Mucosa of rectum (tissue), 2 donors: ENCODE measurements at regions not wholly inside any gene's neighbourhood (a gene's known extent, or its start where the extent isn't known, plus 50 kb on each side); places are given as distances from the start of the nearest gene placed in this dataset.
"Not testable (repeated sequence)": the region's sequence is repeated elsewhere in the genome, so short reads cannot be mapped to it uniquely, and the experiment has no call there.

Experiments
- H3K27ac ChIP-seq, 2 donors: one replicate each; pipeline ENCODE4 v1.7.0; 2013; ENCODE audit warnings: inconsistent platforms in 2 of 2, low read depth in 2 of 2, low read length in 2 of 2
- H3K27me3 ChIP-seq, 2 donors: one replicate each; pipeline ENCODE4 v1.7.0; 2013; ENCODE audit warnings: low read length in 2 of 2; ENCODE audit not compliant: control insufficient read depth in 2 of 2, insufficient read depth in 2 of 2
- H3K36me3 ChIP-seq, 2 donors: one replicate each; pipeline ENCODE4 v1.7.0; 2013; ENCODE audit warnings: low read length in 2 of 2; ENCODE audit not compliant: control insufficient read depth in 2 of 2, insufficient read depth in 2 of 2
- H3K4me1 ChIP-seq, 2 donors: one replicate each; pipeline ENCODE4 v1.7.0; 2013; ENCODE audit warnings: low read length in 2 of 2, mild to moderate bottlenecking in 1 of 2; ENCODE audit not compliant: control insufficient read depth in 2 of 2, insufficient read depth in 2 of 2
- H3K4me3 ChIP-seq, 2 donors: one replicate each; pipeline ENCODE4 v1.7.0; 2013; ENCODE audit warnings: low read length in 2 of 2
- H3K9ac ChIP-seq, 2 donors: one replicate each; pipeline ENCODE4 v1.7.0; 2013; ENCODE audit warnings: low read length in 2 of 2, low read depth in 1 of 2, mild to moderate bottlenecking in 1 of 2
- H3K9me3 ChIP-seq, 2 donors: one replicate each; pipeline ENCODE4 v1.7.0; 2013; ENCODE audit warnings: low read length in 2 of 2; ENCODE audit not compliant: control insufficient read depth in 2 of 2
- donor health status: healthy.
- donor health status: Normal muscosa, but diverticular disease.

DNA sequence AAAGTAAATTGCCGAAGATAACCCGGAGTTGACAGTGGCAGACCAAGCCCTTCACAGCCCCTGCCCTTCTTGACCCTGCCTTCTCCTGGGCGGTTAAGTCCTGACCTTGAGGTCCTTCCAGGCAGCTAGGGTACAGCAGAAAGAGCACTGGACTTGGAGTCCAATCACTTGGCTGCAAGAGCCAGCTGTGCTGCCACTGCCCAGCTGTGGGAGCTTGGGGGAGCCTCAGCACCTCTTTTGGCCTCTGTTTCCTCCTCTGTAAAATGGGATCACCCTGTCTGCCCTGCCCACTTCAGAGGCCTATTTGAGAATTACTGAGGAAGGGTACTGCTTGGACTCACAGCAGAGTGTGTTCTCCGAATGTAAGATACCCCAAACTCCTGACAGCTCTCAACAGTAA lies 66.2 kb upstream of the SMAD6 start:
- H3K4me3 ChIP-seq: no peak overlapping the region
- no peaks in the 10 kb centered on the region for H3K27me3 ChIP-seq
- H3K9me3 ChIP-seq: no peaks in the 10 kb centered on the region
- no peak overlapping the region for H3K9ac ChIP-seq
- no peaks in the 10 kb centered on the region for H3K36me3 ChIP-seq
- no peaks in the 10 kb centered on the region for H3K4me1 ChIP-seq
- H3K27ac ChIP-seq: no peak overlapping the region

DNA sequence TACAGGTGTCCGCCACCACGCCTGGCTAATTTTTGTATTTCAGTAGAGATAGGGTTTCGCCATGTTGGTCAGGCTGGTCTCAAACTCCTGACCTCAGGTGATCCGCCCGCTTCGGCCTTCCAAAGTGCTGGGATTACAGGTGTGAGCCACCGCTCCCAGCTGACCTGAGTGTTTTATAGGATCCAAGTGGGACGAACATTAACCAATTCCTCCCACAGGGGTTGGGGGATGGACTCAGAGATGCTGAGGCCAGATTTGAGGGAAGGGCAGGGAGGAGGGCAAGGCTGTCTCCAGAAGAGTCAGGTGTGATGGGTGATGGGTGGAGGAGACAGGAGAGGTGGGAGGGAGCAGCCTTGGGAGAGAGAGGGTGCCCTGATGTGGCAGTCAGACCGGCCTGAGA lies 65.0 kb upstream of the SMAD6 start:
- not testable (repeated sequence) for H3K27ac ChIP-seq, H3K27me3 ChIP-seq, H3K9ac ChIP-seq

DNA sequence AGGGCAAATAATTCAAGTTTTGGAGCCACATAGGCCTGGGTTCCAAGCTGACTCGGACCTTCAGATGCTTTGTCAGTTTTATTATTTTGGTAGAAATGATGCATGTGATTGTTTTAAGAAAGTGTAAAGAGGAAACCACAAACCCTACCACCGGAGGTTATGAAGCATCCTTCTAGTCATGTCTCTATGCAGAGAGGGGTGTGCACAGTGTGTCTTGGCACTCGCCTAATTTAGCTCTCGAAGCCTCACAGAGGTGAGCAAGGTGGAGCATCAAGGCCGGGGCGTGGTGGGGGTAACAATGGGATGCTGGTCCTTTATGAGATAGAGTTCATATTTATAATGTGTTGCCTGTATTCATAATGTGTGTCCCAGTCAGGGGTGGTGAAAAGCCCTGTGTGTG lies 63.7 kb upstream of the SMAD6 start:
- Histone ChIP-seq H3K27ac (no peak overlapping the region), H3K9me3 (no peaks in the 10 kb centered on the region), H3K27me3 (no peaks in the 10 kb centered on the region), H3K36me3 (no peaks in the 10 kb centered on the region), H3K4me1 (no peaks in the 10 kb centered on the region), H3K4me3 (no peak overlapping the region), H3K9ac (no peak overlapping the region)

More for the DNA sequence above, 65.0 kb upstream of the SMAD6 start:
- not testable (repeated sequence) for H3K36me3 ChIP-seq, H3K4me1 ChIP-seq, H3K4me3 ChIP-seq, H3K9me3 ChIP-seq

DNA sequence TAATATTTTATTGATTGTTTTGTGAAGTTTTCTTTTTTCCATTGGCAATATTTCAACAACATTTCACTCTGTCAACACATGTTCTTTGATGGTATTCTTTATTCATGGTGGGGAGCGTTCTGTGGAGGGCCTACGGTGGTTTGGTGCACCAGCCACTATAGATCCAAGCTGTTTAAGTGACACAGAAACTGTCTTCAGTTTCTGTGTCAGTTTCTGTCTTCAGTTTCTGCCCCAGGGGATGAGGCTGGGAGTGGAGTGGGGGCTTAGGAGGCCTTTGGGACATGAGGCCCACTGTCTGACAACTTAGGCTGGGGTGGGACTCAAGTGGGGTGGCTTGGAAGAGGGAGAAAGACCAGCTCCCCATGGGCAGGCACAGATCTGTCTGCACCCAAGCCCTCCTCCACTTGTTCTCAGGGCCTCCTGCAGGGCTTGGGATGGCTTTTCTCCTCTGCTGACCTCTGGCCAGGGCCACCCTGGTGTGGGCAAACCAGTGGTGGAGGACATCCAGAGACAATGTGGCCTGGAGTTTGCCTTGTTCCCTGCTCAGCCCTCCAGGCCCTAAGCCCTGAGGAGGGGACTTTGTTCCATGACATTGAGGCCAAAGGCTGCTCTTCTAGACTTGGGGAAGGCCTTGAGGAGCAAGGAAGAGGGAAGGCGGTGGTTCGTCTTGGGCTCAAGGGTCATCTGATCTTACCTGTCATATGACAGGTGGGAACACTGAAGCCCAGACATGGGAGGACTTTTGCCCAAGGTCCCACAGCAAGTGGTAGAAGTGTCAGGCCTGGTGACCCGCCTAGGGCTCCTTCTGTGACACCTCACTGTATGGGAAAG lies 60.3 kb upstream of the SMAD6 start:
- no peaks in the 10 kb centered on the region for H3K9me3 ChIP-seq
- H3K27ac ChIP-seq: no peak overlapping the region
- no peaks in the 10 kb centered on the region for H3K27me3 ChIP-seq
- no peaks in the 10 kb centered on the region for H3K4me1 ChIP-seq
- H3K4me3 ChIP-seq: no peak overlapping the region
- no peaks in the 10 kb centered on the region for H3K36me3 ChIP-seq
- H3K9ac ChIP-seq: no peak overlapping the region

DNA sequence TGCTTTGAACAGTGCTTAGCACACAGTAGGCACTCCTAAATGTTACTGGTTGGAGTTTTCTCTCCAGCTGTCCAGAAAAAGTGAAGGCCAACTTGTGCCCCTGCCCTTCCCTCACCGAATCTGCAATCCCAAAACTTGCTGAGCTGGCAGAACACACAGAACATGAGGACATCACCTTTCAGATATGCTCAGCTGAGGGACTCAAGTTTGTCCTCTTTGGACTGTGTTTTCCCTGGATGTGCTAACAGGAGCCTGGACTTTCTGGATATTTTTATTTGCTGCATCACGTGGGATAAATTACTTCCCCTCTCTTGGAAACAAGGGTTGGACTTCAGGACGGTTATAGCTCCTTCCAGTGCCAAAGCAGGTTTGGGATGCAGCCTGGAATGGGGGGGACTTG lies 59.5 kb upstream of the SMAD6 start:
- Histone ChIP-seq H3K9me3 (no peaks in the 10 kb centered on the region), H3K4me1 (no peaks in the 10 kb centered on the region), H3K27ac (no peak overlapping the region), H3K36me3 (no peaks in the 10 kb centered on the region), H3K9ac (no peak overlapping the region), H3K27me3 (no peaks in the 10 kb centered on the region), H3K4me3 (no peak overlapping the region)

DNA sequence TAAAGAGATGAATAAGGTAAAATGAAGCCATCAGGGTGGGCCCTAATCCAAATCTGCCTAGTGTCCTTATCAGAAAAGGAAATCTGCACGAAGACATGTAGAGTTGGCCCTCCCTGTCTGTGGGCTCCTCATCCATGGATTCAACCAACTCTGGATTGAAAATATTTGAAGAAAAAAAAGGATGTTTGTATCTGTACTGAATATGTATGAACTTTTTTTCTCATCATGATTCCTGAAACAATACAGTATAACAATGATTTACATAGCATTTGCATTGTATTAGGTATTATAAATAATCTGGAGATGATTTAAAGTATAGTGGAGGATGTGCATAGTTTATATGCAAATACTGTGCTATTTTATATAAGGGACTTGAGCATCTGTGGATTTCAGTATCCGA lies 59.0 kb upstream of the SMAD6 start:
- no peaks in the 10 kb centered on the region for H3K4me1 ChIP-seq
- no peak overlapping the region for H3K9ac ChIP-seq
- no peaks in the 10 kb centered on the region for H3K27me3 ChIP-seq
- H3K4me3 ChIP-seq: no peak overlapping the region
- no peak overlapping the region for H3K27ac ChIP-seq
- no peaks in the 10 kb centered on the region for H3K36me3 ChIP-seq
- no peaks in the 10 kb centered on the region for H3K9me3 ChIP-seq

DNA sequence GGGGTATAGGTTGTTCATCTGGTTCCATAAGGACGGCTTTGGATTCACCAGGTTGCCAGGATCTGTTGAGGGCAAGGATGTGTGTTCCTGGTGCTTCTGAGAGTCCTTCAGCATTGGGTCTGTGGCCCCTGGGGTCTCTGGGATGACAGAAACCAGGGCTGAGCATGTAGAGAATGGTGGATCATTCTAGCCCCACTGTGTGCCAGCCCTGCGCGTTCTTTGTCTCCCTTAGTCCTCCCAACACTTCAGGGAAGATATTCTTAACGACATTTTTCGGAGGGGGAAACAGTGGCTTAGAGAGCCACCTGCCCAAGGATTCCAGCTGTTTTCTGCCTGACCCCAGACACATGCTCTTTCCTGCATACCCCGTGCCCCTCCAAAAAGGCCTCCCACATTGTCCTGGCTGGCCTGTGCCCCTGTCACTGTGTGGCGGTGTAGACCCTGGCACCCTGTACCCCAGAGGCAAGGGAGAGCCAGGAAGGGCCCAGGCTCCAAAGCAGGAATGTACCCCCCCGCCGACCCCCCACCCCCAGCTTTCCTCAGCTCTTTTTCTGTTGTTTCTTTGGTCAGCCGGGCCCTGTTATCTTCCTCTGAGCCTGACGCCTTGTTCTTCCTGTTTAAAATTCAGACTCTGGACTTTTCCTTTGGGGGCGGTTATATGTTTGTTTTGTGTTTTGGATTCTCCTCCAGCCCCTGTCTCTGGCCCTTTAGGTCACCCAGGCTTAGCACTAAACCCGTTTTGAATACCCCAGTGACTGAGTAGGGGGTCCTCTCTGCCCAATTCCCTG lies 57.8 kb upstream of the SMAD6 start:
- Histone ChIP-seq H3K4me3 (no peak overlapping the region), H3K9me3 (no peaks in the 10 kb centered on the region), H3K27me3 (no peaks in the 10 kb centered on the region), H3K27ac (no peak overlapping the region), H3K36me3 (no peaks in the 10 kb centered on the region), H3K4me1 (no peaks in the 10 kb centered on the region), H3K9ac (no peak overlapping the region)

DNA sequence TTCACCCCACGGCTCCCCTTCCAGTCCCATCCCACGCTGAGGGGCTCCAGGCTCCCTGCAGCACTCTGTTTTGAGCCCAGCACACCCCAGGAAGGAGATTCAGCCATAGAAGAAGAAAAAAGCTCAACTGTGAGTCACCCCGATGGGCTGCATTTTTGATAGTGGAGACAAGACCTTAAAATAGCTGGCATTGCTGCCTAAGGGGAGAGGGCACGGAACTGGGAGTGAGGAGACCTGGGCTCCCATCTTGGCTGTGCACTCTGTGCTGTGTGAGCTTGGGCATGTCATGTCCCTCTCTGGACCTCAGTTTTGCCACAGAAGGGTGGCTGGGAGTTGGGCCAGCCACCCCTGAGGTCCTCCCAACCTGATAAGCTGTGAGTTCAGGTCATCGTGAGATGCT lies 57.2 kb upstream of the SMAD6 start:
- Histone ChIP-seq H3K36me3 (no peaks in the 10 kb centered on the region), H3K4me3 (no peak overlapping the region), H3K4me1 (no peaks in the 10 kb centered on the region), H3K9me3 (no peaks in the 10 kb centered on the region), H3K27me3 (no peaks in the 10 kb centered on the region), H3K27ac (no peak overlapping the region), H3K9ac (no peak overlapping the region)

DNA sequence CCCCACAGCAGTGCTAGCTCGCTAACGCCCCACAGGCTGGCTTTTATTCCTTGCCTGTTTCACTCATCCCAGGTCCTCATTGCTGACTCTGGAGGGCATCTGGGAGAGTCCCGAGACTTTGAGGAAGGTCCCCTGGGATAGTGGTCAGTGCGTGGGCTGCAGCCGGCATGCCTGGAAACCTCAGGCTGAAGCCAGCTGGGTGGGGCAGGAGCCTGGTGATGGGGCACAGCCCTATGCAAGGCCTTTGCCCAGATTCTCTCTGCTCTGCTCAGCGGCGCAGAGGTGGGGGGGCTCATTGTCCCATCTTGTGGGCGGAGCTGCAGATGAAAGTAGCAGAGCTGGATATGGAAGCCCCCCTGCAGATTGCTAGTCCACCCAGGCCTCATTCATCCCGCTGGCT lies 55.7 kb upstream of the SMAD6 start:
- H3K4me3 ChIP-seq: no peak overlapping the region
- H3K27ac ChIP-seq: no peak overlapping the region
- no peak overlapping the region for H3K9ac ChIP-seq
- no peaks in the 10 kb centered on the region for H3K36me3 ChIP-seq
- H3K9me3 ChIP-seq: no peaks in the 10 kb centered on the region
- H3K4me1 ChIP-seq: no peaks in the 10 kb centered on the region
- H3K27me3 ChIP-seq: no peaks in the 10 kb centered on the region

DNA sequence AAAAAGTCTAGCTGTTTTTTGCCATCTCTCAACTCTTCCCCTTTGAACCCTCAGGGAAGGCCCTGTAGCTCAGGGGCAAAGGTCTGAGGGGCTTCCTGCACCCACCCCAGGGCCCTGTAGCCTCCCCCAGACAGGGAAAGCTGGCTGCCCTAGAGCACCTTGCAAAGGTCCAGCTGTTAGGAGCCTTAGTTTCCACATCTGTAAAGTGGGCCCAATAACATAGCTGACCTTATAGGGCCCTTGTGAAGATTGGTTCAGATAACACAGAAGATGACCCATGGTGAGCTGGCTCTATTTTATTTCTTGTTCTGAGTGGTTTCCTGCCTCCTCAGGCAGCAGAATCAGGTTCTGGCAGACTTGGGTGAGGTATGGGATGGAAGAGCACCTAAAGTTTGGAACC lies 55.2 kb upstream of the SMAD6 start:
- Histone ChIP-seq H3K9me3 (no peaks in the 10 kb centered on the region), H3K36me3 (no peaks in the 10 kb centered on the region), H3K27ac (no peak overlapping the region), H3K4me1 (no peaks in the 10 kb centered on the region), H3K27me3 (no peaks in the 10 kb centered on the region), H3K4me3 (no peak overlapping the region), H3K9ac (no peak overlapping the region)
